GM21723 (cell line): ENCODE measurements at regions not wholly inside any gene's neighbourhood (a gene's known extent, or its start where the extent isn't known, plus 50 kb on each side); places are given as distances from the start of the nearest gene placed in this dataset.

Source experiments
- ATAC-seq: cut with Tn5 transposase; IDR thresholded peaks from one replicate; pipeline ENCODE4 v1.9.1; 2021; ENCODE audit warnings: mild to moderate bottlenecking, moderate library complexity; ENCODE audit not compliant: unreplicated experiment

GRCh38 chr11:10358696-10359095 is 53.8 kb downstream of the ADM start:
- ATAC-seq = no peak

DNA sequence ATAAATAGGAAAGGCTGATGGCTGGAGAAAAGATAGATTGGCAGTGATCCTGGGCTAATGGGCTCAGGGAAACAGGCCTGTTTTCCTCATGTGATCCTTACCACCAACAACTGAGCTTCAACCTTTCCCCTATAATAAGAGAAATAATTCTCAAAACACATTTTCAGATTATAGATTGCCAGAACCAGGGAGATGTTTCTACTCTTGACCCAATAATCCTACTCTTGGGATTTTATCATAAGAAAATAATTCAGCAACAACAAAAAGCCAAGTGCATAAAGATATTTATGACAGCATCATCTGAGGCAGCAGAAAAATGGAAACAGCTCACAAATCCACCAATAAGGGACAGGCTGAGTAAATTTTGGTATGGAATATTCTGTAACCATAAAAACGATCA is 54.3 kb downstream of the ADM start:
- ATAC-seq = no peak

- no peak for ATAC-seq
Observed at GRCh38 chr11:10360835-10361234, 56.0 kb downstream of the ADM start.

- ATAC-seq = no peak
Observed at GRCh38 chr11:10365045-10365444, 60.2 kb downstream of the ADM start.

DNA sequence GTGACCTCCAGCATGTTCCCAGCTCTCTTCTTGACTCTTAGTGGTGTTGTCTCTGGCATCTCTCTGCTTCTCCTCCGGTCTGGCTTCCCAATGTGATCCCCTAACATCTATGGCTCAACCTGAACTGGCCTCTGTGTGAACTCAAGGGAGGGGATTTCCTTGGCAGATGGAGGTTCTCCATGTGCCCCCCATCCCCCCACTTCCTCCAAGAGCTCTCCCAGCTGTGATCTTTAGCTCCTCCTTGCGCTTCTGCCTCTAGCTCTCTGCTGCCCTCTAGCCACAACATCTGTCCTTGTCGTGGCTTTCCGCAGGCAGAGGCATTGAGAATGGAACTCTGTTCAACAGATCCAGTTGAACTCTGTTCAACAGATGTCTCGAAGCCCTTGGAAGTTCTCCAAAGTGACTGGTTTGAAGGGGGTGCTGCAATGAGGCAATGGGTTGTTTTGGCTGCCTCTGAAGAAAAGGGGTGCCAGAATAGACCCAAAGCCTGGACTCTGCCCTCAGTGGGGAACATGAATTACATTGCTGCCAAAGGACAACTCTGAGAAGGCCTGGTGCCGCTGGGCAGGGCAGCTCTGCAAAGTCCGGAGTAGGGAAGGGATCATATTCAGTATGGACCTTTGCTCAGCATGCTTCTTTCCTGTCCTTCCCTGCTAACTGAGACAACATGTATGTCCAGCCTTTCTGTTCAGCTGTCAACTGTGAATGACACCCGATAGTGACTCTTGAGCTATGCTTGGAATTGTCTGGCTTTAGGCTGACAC is 61.9 kb downstream of the ADM start:
- peak; percentile 87 for ATAC-seq

DNA sequence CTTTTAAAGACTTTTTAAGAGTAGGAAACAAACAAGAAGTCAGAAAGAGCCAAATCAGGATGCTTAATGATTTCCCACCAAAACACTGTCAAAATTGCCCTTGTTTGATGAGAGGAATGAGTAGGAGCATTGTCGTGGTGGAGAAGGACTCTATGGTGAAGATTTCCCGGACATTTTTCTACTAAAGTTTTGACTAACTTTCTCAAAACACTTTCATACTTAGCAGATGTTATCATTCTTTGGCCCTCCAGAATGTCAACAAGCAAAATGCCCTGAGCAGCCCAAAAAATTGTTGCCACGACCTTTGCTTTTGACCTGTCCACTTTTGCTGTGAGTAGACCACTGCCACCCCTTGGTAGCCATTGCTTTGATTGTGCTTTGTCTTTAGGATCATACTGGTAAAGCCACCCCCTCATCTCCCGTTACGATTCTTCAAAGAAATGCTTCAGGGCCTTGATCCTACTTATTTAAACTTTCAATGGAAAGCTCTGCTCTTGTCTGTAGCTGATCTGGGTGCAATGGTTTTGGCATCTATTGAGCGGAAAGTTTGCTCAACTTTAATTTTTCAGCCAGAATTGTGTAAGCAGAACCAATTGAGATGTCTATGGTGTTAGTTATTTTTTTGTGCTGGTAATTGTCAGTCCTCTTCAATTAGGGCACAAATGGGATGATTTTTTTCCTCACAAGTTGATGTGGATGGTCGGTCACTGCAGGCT is 67.2 kb downstream of the ADM start:
- ATAC-seq = no peak

DNA sequence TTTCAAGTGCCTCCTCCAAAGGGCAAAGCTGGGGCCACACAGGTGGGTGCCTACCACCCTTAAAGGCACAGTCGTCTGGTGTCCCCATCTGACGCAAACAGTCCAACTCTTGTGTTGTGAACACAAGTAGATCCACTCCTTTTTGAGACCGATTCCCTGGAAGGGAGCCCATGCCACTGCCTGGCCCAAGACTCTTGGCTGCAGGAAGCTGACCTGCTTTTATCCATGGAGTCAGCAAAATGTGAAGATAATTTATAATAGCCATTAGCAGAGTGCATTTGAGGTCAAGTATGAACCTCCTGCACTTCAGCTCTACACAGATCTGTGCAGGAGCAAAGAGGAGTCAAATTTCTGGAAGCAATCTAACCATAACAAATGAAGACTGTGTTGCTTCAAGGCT is 68.5 kb downstream of the ADM start:
- no peak for ATAC-seq

DNA sequence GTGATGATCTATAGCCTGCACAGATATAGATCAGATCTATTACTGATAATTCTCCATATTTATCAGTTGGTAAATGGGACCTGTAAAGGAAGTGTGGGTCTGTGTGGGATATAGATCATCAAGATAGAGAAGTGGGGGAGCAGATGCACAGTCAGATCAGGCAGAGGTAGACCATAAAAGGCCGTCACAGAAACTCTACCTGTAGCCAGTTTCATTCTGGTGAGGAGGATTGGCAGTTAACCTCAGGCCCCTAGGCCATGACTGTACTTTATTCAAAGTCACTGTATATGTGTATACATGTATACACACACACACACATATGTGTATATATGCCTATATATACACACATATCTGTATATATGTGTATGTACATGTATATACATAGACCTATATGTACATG is 69.1 kb downstream of the ADM start:
- ATAC-seq = no peak

DNA sequence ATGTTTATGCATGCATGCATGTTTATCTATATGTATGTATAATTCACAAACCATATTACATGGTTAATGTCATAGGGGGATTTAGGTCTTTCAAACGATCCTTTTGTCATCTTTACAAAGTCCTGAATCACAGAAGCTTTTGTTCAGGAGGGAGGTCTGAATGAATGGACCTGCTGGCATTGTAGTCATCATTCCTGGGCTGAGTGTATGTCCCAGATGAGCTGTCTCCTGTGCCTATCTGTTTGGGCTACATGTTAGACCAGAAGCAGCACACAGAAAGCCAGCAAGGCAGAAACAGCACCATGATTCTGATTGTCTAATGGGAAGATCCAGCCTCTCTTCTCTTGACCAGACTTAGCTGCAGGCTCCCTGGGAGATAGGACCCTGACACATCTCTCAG is 69.5 kb downstream of the ADM start:
- ATAC-seq = no peak

DNA sequence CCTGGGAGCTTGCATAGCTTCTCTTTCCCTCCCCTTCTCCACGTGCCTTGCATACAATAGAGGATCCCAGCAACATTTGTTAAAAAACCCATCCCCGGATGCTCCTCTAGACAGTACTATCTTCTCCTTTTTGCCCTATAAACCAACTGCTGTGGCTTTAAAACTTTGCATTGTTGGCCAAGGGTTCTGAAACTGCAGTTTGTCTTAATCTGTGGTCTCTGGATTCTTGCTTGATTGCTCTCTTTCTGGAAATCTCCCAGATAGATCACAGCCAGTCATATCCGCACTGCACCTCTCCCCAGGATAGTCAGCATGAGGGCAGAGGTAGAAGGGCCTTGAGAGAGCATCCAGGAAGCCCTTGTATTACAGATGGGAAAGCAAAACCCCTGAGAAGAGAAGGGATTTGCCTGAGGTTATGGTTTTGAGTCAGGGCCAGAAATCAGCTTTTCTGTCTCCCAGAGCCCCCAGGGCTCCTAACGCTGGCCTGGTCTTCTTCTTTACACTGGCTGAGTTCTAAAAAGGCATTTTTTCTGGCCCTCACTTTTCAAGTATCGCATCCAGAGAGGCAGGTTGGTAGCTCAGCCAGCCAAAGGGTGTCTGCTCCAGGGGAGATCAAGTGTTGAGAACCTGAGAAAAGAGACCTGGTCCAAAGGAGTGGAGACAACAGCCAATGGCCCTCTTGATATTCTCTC is 70.6 kb downstream of the ADM start:
- no peak for ATAC-seq

GRCh38 chr11:10376061-10376460 is 71.2 kb downstream of the ADM start:
- ATAC-seq = no peak

GRCh38 chr11:10377183-10377582 is 72.3 kb downstream of the ADM start:
- ATAC-seq = no peak

DNA sequence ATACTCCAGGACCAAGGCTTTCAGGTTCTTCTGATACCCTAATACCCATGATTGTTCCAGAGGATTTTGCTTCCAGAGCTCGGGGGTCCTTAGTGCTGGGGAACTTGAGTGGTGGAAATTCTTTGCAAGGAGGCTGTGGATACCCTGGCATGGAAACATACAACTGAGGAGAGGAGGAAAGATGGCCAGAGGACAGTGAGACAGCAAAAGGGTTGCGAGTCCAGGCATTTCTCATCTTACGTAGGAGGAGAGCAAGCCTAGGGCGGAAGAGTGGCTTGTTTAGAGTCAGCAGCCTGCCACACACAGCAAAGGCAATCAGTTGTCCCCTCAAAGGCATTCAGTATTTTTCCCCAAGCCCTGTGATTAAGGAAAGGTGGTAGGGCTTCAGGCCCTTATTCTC is 73.5 kb downstream of the ADM start:
- no peak for ATAC-seq

DNA sequence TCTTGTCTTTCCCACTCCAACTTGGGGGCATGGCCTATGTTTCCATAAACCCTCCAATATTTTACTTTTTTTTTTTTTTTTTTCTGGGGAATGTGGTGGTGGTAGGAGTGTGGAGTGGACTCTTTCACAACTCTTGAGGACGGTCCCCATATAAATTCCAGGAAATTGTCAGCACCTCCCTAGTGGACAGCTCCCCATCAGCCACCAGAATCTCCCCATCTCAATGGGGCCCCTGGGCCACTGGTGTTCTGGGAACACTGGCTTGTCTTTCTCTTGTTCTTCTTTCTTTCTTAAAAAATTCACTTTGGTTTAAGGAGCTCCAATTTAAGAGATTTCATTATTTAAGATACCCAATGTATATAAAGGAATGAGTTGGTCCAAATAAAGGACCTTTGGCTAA is 74.1 kb downstream of the ADM start:
- ATAC-seq = no peak

GRCh38 chr11:10379426-10379825 is 74.6 kb downstream of the ADM start:
- ATAC-seq = no peak

- no peak for ATAC-seq
Observed at GRCh38 chr11:10379871-10380568, 75.0 kb upstream of the AMPD3 start.

DNA sequence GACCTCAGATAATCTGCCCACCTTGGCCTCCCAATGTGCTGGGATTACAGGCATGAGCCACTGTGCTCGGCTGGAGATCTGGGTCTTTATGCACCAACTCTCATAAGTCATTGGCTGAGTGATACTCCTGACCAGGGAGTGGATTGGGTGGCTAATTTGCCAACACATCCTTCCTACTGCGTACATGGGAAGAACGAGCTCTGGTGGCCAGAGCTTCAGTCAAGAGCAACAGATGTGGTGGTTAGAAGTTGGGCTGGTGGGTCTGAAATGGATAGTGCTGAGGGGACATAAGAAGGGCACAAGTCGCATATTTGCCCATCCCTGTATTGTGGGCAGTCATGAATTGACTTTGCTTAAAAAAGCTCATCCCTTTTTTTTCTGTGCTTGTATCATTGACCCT is 74.1 kb upstream of the AMPD3 start:
- ATAC-seq = no peak

DNA sequence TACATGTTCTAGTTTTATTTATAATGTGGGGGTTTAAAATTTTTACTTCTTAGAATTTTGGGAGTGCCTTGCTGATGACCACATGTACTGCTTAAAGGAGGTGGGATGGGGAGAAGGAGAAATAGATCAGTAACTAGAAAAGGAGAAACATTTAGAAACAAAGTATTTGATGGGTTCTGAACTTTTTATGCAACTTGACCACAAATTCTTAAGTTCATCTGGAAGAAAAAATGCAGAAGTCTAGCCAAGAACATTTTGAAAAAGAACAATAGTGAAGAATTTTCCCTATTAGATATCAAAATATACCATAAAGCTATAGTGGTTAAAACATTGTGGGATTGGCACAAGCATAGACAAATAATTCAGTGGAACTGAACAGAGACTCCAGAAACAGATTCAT is 73.3 kb upstream of the AMPD3 start:
- ATAC-seq = no peak

- ATAC-seq = no peak
Observed at GRCh38 chr11:10382518-10382917, 72.5 kb upstream of the AMPD3 start.

- ATAC-seq = no peak
Observed at GRCh38 chr11:10385696-10386095, 69.4 kb upstream of the AMPD3 start.

DNA sequence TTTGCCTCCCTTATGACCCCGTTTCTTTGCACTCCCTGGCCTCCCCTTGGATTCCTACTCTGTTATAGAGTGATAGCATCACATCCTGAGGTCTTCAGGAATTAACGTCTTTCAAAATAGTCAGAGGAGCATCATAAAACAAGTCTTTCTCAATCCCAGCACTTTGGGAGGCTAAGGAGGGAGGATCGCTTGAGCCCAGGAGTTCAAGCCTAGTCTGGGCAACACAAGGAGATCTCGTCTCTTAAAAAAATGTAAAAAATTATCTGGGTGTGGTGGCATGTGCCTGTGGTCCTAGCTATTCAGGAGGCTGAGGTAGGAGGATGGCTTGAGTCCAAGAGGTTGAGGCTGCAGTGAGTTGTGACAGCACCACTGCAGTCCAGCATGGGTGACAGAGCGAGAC is 68.7 kb upstream of the AMPD3 start:
- ATAC-seq = no peak

DNA sequence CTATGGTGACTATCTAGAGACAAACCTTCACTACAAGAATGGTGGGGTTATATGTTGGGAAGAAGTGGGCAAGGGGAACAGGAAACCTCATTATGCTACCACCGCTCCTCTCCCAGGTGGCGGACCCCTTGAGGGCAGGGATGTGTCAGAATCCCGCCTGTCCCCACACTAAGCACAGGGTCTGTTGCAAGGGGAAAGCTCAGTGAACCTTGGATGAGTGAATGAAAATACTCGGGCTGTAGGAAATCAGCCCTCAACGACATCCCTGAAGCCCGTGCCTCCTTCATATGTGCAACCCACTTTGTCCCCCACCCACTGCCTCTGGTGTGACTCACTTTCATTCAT is 68.2 kb upstream of the AMPD3 start:
- ATAC-seq = no peak
